SW480 (cell line): ENCODE measurements at regions not wholly inside any gene's neighbourhood (a gene's known extent, or its start where the extent isn't known, plus 50 kb on each side); places are given as distances from the start of the nearest gene placed in this dataset.
"Not testable (repeated sequence)": the region's sequence is repeated elsewhere in the genome, so short reads cannot be mapped to it uniquely, and the experiment has no call there.

Source experiments
- DNase-seq: peaks from one replicate; pipeline ENCODE4 v3.0.0-alpha.2; 2016; ENCODE audit warnings: low spot score

GRCh38 chr7:32648408-32649156 lies 153.3 kb downstream of the AVL9 start:
- no peak for DNase-seq

- DNase-seq = not testable (repeated sequence)
Observed at GRCh38 chr7:32645255-32645654, 150.0 kb downstream of the AVL9 start.

- no peak for DNase-seq
Observed at GRCh38 chr7:32643194-32643593, 147.9 kb downstream of the AVL9 start.

DNA sequence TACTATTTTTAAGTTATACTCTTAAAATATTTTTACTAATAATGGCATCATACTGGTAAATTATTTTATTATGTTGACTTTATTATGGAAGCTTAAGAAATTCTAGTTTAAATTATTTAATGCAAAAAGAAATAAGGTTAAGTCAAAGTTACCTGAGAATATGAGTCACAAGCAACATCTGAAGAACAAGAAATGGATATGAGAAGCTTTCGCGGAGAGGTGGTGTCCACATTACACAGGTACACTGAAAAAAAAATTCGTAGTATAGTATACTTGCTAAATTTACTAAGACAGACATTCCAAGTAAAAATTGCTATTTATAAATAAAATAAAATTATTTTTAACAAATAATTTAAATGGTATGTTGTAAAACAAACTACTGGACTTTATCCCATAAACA lies 143.8 kb downstream of the AVL9 start:
- no peak for DNase-seq

GRCh38 chr7:32638479-32639121 lies 143.3 kb downstream of the AVL9 start:
- DNase-seq = not testable (repeated sequence)
